NCI-H2196 (cell line): ENCODE measurements at regions not wholly inside any gene's neighbourhood (a gene's known extent, or its start where the extent isn't known, plus 50 kb on each side); places are given as distances from the start of the nearest gene placed in this dataset.
"Not testable (repeated sequence)": the region's sequence is repeated elsewhere in the genome, so short reads cannot be mapped to it uniquely, and the experiment has no call there.

ENCODE experiments used
- DNase-seq: peaks from one replicate; lab custom pipeline; 2025; ENCODE audit not compliant: unreplicated experiment; lab: John Stamatoyannopoulos, UW

DNA sequence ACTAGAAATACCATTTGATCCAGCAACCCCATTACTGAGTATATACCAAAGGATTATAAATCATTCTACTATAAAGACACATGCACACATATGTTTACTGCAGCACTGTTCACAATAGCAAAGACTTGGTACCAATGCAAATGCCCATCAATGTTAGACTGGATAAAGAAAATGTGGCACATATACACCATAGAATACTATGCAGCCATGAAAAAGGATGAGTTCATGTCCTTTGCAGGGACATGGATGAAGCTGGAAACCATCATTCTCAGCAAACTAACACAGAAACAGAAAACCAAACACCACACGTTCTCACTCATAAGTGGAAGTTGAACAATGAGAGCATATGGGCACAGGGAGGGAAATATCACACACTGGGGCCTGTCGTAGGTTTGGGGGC, 106.0 kb downstream of the SPATA18 start:
- not testable (repeated sequence) for DNase-seq

GRCh38 chr4:52157641-52158316, 106.7 kb downstream of the SPATA18 start:
- no peak for DNase-seq

DNA sequence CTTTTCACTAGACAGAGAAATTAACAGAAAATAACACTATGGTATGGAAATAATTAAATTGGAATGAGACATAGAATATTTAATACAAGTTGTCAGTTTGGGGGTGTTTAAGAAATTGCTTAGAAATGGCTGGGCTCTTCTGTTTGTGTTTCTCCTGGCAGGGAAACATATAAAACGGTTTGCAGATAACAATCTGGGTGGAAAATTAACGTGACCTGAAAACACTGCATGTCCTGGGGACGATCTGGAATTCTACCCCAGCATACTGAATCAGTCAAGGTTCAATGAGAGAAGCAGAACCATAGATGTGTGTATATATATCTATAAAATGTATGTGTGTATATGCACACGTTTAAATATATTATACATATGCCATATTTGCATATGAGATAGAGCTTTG, 109.8 kb downstream of the SPATA18 start:
- no peak for DNase-seq

GRCh38 chr4:52164116-52164515, 113.0 kb downstream of the SPATA18 start:
- no peak for DNase-seq

DNA sequence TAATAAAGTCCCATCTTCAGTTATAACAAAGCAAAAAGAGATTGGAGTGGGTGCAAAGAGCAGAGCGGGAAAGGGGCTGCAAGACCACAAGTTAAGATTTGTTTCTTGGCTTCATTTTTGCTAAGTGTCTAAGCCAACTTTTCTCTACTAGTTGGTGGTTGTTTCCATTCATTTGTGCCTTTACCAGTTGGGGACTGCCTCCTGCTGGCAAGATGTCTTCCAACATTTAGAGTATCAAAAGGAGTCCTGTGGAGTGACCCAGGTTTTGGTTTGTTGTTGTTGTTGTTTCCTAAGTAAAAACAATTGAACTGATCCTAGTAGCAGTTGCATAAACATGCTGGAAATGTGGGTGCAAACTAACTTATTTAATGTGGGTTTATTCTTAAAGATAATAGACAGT, 121.1 kb downstream of the SPATA18 start:
- no peak for DNase-seq

DNA sequence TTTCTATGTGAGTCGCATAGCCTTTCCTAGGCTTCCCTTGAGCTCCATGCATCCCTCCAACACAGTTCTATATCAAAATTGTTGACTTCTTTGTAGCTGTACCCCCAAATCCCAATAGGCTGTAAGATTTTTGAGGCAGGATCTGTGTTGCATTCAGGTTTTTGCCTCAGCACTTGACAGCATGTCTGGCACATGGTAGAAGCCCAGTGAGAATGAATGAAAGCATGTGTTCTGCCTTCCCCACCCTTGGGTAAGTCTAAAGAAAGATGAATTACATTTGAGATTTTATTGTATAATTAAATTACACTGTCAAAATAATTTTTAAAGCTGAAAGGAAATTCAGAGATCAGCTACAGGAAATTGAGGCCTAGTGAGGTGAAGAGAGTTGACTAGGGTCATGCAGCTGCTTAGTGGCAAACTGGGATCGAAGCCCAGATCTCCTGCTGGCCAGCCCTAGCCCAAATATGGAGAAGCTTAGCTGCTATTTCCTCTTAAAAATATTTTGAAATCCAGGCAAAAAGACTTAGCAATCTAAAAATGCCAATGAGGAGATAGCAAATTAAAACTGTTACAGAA, 122.5 kb downstream of the SPATA18 start:
- DNase-seq = no peak

DNA sequence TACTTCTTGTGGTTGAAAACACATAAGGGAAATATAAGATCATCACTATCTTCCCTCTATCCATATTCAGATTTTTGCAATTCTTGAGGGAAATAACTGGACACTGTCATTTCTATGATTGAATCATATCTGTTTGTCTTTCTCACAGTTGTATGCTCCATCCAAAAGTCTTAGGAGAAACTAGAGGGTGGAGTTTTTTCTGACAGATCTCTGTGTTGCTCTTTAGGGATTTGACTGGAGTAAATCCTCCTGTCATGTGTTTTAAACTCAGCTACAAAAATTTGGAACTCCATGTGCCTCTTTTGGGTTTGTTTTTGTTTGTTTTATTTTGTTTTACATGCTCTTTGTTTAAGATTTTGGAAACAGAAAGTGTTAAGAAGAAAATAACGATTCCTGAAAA, 136.5 kb downstream of the SPATA18 start:
- DNase-seq = no peak

DNA sequence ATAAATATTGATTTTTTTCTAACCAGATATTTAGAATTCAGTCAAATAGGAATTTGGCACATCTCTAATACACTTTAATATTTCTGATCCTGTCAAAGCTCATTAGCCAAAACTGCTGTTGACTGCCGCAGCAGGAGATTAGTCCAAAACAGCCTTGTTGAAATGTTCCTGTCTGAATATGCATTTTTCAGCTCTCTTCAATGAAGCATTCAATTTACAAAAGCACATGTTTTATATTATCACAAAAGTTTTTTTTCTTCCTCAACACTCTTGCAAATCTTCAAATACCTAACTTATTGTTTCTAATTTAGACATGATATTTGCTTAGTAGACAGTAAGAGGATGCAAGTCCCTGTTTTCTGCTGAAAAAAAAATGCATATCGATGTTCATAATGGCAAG, 140.9 kb downstream of the SPATA18 start:
- no peak for DNase-seq

DNA sequence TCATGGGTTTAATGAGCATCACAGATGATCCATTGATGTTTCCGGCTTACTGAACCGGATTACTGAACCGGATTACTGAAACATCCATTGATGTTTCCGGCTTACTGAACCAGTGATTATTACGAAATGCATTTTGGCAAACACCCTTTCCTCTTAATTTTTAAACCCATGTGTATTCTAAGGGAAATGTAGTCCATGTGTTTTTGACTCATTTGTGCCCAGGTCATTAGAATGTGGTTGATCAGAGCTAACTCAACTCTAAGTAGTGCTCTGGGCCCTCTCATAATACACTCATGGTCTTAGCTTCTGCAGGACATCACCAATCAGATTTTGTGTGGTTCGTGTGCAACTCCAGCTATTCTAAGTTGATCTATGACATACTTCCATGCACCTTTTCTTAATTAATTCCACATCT, 141.6 kb downstream of the SPATA18 start:
- no peak for DNase-seq

DNA sequence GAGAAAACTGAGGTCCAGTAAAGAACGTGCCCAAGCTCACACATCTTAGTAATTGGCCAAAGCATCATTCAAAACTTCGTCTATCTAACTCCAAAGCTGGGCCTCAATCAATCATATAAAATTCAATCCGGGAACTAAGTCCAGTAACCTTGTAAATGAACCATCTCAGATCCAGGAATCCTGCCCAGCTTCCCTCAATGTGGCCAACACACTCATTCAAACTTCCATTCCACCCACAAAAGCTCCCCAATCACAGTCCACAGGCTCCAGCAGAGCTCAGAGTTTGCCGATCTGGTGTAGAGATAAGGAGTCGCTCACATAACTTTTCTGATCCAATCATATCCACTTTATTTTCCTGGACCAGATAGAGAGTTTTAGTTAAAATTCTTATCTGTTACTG, 144.8 kb downstream of the SPATA18 start:
- no peak for DNase-seq

- DNase-seq = no peak
Measured at GRCh38 chr4:52196606-52197130, 145.6 kb downstream of the SPATA18 start.

DNA sequence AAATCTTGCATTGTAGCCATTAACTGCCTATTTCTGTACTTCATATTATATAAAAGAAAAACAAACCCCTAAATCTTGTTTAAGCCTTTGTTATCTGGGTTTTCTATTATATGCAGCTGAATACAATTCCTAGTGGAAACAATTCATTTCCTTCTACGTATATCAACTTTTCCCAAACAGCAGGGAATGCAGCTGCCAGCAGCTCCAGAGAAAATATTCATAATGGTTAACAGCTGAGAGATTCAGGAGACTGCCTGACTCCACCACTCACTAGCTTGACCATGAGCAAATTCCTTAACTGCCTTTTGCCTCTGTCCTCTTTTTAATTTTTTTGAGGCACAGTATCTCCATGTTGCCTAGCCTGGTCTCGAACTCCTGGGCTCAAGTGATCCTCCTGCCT, 146.2 kb downstream of the SPATA18 start:
- no peak for DNase-seq

GRCh38 chr4:52198294-52198693, 147.2 kb downstream of the SPATA18 start:
- no peak for DNase-seq

- DNase-seq = no peak
Measured at GRCh38 chr4:52199574-52200338, 148.7 kb downstream of the SPATA18 start.

DNA sequence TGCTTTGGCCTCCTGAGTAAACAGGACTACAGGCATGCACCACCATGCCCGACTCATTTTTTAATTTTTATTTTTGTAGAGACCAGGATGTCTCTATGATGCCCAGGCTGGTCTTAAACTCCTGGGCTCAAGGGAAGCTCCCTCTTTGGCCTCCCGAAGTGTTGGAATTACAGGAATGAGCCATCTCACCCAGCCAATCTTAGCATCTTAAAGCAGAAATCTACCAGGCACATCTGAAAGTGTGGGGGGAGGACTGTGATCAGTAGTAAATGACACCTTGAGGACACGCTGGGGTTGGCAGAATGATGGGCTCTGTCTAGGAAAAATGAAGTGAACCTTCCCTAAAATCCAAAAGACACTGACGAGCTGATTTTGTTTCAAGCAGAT, 149.2 kb downstream of the SPATA18 start:
- DNase-seq = no peak

DNA sequence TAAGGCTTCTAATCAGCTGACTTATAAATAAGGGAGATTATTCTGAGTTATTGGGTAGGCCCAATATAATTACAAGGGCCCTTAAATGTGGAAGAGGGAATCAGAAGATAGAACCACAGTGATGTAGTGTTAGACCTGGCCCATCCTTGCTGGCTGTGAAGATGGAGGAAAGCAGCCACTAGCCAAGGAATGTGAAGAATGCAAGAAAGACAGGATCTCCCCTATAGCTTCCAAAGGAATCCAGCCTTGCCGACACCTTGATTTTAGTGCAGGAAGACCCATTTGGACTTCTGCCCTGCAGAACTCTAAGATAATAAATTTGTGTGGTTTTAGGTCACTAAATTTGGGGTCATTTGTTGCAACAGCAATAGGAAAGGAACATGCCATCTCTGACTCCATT, 150.6 kb downstream of the SPATA18 start:
- DNase-seq = no peak

- DNase-seq = no peak
Measured at GRCh38 chr4:52202251-52202779, 151.2 kb downstream of the SPATA18 start.

- DNase-seq = no peak
Measured at GRCh38 chr4:52202931-52203330, 151.8 kb downstream of the SPATA18 start.

DNA sequence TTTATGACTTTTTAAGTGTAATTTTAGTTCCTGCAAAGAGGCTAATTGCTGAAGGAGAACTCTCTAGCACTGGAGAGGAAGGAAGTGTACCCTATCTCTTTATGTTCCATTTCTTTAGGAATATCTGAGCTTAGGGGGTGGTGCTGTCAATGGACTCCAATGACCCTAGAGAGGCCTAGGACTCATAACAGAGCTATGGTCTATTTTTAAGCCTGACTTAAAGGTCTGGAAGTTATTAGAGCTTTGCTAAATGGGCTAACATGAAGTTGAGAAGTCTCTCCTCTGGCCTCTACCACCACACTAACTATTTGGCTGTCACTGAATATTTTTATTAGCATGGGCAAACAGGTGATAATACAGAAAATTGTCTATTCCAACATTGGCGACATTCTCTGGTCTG, 152.2 kb downstream of the SPATA18 start:
- DNase-seq = no peak

DNA sequence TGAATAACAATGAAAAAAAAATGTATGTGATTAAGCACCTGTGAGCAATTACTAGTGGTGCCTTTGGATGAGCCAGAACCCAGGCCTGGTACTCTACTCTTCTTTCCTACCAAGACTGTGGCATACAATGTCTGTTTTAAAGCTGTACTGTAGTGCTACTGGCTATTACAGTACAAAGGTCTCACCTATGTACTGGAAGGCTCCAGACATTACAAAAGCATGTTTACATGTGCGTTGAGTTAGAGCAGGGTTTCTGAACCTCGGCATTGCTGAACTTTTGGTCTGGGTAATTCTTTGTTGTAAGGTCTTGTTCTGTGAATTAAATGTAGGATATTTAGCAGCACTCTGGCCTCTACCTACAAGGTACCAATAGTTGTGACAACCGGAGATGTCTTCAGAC, 153.8 kb downstream of the SPATA18 start:
- no peak for DNase-seq

DNA sequence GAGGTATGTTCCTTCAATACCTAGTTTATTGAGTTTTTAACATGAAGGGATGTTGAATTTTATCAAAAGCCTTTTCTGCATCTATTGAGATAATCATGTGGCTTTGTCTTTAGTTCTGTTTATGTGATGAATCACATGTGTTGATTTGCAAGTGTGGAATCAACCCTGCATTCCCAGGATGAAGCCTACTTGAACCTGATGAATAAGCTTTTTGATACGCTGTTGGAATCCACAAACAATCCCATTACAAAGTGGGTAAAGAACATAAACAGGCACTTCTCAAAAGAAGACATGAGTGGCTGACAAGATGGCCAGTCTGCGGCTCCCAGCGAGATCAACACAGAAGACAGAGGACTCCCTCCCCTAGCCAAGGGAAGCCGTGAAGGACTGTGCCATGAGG, 156.0 kb downstream of the SPATA18 start:
- DNase-seq = not testable (repeated sequence)

GRCh38 chr4:52212702-52213101, 161.6 kb downstream of the SPATA18 start:
- no peak for DNase-seq
